ENCODE measurements at regions not wholly inside any gene's neighbourhood (a gene's known extent, or its start where the extent isn't known, plus 50 kb on each side); places are given as distances from the start of the nearest gene placed in this dataset.

GRCh38 chr15:81442454-81442853, 68.4 kb upstream of the TMC3 start:
- Histone ChIP-seq H3K4me3 (replicated peaks; ENCODE audit: low read depth, low read length) (no peak overlapping the region), H3K27me3 (replicated peaks; ENCODE audit: control insufficient read depth, insufficient read depth, low read length) (no peaks in the 10 kb centered on the region; the same call in 1 of the 2 replicates), H3K36me3 (ENCODE audit: control insufficient read depth, insufficient read depth, low read length) (no peaks in the 10 kb centered on the region)
- no peak for DNase-seq (ENCODE audit: extremely low read depth, insufficient read length)
- TF ChIP-seq, protein P1, sequence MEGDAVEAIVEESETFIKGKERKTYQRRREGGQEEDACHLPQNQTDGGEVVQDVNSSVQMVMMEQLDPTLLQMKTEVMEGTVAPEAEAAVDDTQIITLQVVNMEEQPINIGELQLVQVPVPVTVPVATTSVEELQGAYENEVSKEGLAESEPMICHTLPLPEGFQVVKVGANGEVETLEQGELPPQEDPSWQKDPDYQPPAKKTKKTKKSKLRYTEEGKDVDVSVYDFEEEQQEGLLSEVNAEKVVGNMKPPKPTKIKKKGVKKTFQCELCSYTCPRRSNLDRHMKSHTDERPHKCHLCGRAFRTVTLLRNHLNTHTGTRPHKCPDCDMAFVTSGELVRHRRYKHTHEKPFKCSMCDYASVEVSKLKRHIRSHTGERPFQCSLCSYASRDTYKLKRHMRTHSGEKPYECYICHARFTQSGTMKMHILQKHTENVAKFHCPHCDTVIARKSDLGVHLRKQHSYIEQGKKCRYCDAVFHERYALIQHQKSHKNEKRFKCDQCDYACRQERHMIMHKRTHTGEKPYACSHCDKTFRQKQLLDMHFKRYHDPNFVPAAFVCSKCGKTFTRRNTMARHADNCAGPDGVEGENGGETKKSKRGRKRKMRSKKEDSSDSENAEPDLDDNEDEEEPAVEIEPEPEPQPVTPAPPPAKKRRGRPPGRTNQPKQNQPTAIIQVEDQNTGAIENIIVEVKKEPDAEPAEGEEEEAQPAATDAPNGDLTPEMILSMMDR (IDR thresholded peaks at IDR 0.05; ENCODE audit: insufficient read depth, low read length, poor library complexity, severe bottlenecking), result no peak

DNA sequence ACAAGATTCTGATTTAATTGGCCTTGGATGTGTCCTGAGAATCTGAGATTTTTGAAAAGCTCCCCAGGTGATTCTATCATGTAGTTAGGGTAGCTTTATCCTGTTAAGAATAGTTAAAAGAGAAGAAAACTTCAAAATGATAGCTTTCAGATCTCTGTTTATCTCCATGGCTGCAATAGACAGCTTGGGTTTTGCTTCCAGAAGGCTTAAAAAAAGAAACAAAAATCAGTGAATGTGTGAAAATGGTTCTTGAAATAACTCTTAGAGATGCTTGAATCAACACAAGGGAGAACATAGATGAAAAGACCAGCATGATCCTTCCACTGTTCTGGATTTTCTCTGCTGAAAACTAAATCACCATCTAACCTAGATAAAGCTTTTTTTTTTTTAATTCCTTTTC, 60.8 kb upstream of the TMC3 start:
- no peaks in the 10 kb centered on the region; the same call in 1 of the 2 replicates for H3K27me3 ChIP-seq (replicated peaks; ENCODE audit: control insufficient read depth, insufficient read depth, low read length)
- no peak for DNase-seq (ENCODE audit: extremely low read depth, insufficient read length)
- no peaks in the 10 kb centered on the region for H3K36me3 ChIP-seq (ENCODE audit: control insufficient read depth, insufficient read depth, low read length)
- no peak overlapping the region for H3K4me3 ChIP-seq (replicated peaks; ENCODE audit: low read depth, low read length)
- TF ChIP-seq, protein P1 (IDR thresholded peaks at IDR 0.05; ENCODE audit: insufficient read depth, low read length, poor library complexity, severe bottlenecking), result no peak

DNA sequence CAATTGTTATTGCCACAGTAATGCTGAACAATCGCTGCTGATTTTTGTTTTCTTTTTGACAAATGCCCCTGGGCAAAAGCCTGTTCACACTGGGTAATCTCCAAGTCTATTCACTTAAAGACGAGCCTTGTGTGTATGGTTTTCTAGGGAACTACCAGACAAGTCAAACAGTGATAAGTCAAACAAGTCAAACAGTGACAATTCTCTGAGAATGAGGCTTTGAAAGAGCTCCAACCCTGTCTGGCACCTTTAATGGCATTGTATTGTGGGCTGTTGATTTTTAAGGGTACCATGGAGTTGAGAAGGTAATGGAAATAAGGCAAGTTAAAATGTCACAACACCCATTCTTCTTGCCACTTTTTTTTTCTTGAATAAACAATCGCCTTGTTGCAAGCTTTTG, 59.4 kb upstream of the TMC3 start:
- H3K27me3 ChIP-seq (replicated peaks; ENCODE audit: control insufficient read depth, insufficient read depth, low read length), result no peaks in the 10 kb centered on the region; the same call in 1 of the 2 replicates
- no peak for DNase-seq (ENCODE audit: extremely low read depth, insufficient read length)
- TF ChIP-seq, protein P1 (IDR thresholded peaks at IDR 0.05; ENCODE audit: insufficient read depth, low read length, poor library complexity, severe bottlenecking), result no peak
- H3K4me3 ChIP-seq (replicated peaks; ENCODE audit: low read depth, low read length), result no peak overlapping the region
- no peaks in the 10 kb centered on the region for H3K36me3 ChIP-seq (ENCODE audit: control insufficient read depth, insufficient read depth, low read length)

- Histone ChIP-seq H3K36me3 (ENCODE audit: control insufficient read depth, insufficient read depth, low read length) (no peaks in the 10 kb centered on the region), H3K4me3 (replicated peaks; ENCODE audit: low read depth, low read length) (no peak overlapping the region), H3K27me3 (replicated peaks; ENCODE audit: control insufficient read depth, insufficient read depth, low read length) (no peaks in the 10 kb centered on the region; the same call in 1 of the 2 replicates)
- DNase-seq (ENCODE audit: extremely low read depth, insufficient read length), result no peak
- TF ChIP-seq, protein P1 (IDR thresholded peaks at IDR 0.05; ENCODE audit: insufficient read depth, low read length, poor library complexity, severe bottlenecking), result no peak
Observed at GRCh38 chr15:81432179-81432578, 58.2 kb upstream of the TMC3 start.

DNA sequence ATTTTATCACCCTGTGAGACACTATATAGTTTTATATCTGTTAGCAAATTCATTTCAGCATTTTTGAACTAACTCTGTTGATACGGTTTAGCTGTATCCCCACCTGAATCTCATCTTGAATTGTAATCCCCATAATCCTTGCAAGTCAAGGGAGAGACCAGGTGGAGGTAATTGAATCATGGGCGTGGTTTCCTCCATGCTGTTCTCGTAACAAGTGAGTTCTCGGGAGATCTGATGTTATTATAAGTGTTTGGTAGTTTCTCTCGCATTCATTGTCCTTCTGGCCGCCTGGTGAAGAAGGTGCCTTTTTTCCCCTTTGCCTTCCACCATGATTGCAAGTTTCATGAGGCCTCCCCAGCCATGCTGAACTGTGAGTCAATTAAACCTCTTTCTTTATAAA, 53.2 kb upstream of the TMC3 start:
- TF ChIP-seq, protein P1 (IDR thresholded peaks at IDR 0.05; ENCODE audit: insufficient read depth, low read length, poor library complexity, severe bottlenecking), result no peak
- DNase-seq (ENCODE audit: extremely low read depth, insufficient read length), result no peak
- H3K4me3 ChIP-seq (replicated peaks; ENCODE audit: low read depth, low read length), result no peak overlapping the region
- H3K36me3 ChIP-seq (ENCODE audit: control insufficient read depth, insufficient read depth, low read length), result no peaks in the 10 kb centered on the region
- H3K27me3 ChIP-seq (replicated peaks; ENCODE audit: control insufficient read depth, insufficient read depth, low read length), result no peaks in the 10 kb centered on the region

GRCh38 chr15:81425905-81426304, 51.9 kb upstream of the TMC3 start:
- H3K4me3 ChIP-seq (replicated peaks; ENCODE audit: low read depth, low read length), result no peak overlapping the region
- TF ChIP-seq, protein P1 (IDR thresholded peaks at IDR 0.05; ENCODE audit: insufficient read depth, low read length, poor library complexity, severe bottlenecking), result no peak
- H3K36me3 ChIP-seq (ENCODE audit: control insufficient read depth, insufficient read depth, low read length), result no peaks in the 10 kb centered on the region
- H3K27me3 ChIP-seq (replicated peaks; ENCODE audit: control insufficient read depth, insufficient read depth, low read length), result no peaks in the 10 kb centered on the region
- DNase-seq (ENCODE audit: extremely low read depth, insufficient read length), result no peak

All from GM06990 (cell line).